HG03469 (cell line): ENCODE measurements at regions not wholly inside any gene's neighbourhood (a gene's known extent, or its start where the extent isn't known, plus 50 kb on each side); places are given as distances from the start of the nearest gene placed in this dataset.

Experiments used
- ATAC-seq: cut with Tn5 transposase; IDR thresholded peaks from one replicate; pipeline ENCODE4 v1.9.1; 2021; ENCODE audit warnings: mild to moderate bottlenecking, moderate library complexity, moderate number of reproducible peaks; ENCODE audit not compliant: unreplicated experiment

DNA sequence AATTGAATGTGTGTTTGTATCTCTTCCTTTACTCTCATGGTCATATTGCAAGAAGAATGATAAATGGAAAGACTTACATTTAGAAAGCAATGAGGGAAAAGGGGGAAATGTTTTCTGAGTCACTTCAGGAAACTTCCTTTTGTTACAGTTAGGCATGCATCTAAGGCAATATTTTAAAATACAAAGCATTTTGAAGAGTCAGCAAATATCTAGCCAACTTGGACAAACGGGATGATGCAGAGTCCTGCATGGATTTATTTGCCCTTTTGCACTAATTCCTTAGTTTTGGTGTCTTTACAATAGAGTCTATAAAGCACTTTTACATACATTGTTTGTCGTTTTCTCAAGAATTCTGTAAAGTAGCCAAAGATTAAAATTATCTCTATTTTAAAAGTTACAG, 286.2 kb upstream of the UBE2E2 start:
- no peak for ATAC-seq

DNA sequence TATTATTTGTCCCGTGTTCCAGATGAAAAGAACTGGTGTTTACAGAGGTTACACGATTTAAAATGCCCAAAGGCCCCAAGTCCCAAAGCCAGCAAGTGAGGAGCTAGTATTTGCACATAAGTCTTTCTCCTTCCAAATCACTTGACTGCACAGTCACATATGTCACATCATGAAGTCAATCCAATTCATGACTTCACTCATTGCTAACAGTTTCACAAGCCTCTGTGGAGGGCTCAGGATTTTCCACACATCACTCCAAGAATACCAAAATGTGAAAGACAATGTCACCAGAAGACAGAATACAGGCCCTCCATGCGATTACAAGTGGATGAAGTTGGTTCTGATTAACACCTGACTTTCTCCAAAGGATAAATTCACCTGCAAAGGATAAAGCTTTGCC, 283.1 kb upstream of the UBE2E2 start:
- no peak for ATAC-seq

DNA sequence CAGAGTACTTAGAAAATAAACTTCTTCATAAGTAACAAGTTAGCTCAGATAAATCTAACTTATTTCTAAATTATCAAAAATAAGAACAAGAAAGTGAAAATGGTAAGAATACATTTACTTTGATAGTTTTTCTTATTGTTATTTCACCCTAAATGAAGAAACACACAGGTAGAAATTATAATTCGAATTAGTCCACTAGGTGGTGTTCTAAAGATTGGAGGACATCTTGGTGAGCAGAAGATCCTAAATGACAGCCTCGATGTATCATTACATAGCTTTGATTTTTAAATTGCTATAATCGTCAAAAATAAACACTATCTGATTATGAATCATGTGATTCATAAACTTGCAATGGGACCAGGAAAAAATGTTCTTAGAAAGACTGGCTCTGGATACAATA, 280.8 kb upstream of the UBE2E2 start:
- no peak for ATAC-seq

DNA sequence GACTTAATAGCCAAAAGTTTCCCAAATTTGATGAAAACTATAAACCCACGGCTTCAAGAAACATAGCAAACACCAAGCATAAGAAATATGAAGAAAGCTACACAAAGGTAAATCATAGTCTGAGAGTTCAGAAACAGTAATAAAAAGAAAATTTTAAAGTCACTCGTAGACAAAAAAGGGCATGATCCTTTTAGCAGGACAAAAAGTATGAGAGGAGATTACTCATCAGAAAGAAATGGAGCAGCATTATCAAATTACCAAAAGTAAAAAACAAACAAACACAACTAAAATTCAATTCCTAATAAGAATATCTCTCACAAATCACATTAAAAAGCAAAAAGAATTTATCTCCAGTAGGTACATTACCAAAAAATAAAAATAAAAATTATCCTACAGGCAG, 279.4 kb upstream of the UBE2E2 start:
- ATAC-seq, result no peak

DNA sequence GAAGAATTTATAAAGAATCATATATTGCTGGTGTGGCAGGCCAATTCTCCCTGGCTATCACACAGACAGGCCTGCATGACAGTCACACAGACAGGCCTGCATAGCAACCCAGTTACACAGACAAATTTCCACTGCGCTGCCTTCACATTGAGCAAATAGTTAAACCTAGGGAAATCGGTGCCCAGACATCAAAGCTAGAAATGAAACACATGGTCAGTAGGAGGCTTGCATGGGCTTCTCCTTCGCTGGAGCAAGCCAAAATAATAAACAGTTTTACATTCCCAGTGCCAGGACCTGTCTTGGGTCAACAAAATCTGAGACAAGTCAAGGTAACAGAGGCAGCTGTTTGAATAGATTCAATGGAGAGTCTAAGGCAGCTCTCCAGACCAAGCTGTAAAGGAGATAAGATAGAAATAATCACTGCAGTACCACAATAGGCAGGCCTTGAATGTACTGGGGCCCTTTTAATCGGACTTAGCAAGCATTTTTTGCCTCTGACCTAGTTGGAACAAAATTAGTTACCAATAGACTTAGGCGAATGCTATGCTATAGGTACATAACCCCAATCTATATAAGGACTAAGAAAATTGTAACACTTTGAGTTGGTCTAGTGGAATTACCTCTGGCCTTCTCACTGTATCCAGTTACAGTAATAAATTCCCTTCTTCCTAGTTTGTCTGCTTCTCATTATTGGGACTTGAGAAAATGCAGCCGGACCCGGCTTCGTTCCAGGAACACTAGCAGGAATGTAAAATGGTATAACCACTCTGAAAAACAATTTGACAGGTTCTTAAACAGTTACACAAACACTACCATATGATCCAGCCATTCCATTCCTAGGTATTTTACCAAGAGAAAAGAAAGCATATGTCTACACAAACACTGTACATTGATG, 274.7 kb upstream of the UBE2E2 start:
- ATAC-seq, result no peak

DNA sequence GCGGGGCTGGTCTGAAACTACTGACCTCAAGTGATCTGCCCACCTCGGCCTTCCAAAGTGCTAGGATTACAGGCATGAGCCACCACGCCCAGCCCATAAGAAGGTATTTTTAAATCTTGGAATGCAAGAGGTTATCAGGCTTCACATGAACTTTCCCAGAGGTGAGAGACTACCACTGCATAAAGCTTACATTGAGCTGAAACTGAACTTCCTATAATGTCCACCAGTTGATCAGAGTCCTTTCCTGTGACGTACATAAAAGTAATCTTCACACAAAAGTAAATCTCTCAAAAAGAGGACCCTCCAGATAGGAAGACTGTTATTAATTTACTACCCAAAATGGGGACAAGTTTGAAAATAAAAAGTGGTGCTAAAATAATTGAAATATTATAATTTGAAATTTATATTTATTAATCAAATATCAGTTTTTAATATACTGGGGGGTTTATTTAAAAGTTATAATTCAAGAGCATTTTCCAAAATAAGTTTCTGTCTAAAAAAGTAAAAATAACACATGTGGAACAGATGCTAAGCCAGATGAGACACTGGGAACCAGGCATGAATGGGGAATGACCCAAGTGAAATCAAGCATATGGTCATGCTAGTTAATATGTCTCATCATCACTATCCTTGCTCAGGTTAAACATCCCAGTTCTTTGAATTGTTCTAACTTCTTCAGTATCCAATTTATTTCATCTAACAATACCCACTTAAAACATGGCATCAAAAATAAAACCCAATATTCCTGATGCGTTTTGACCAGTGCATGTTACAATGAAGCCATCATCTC, 269.9 kb upstream of the UBE2E2 start:
- ATAC-seq, result no peak

DNA sequence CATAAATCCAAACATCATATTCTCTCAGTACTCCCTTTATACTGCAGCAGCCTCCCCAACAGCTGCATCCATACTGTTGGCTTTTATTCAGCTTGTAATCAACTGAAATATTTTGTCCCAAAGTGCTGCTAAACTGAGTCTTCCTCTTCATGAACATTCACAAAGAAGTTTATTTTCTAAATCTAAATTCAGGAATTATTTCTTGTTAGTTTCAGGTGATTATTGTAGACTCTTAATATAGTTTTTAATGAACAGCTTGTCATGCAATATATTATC, 269.3 kb upstream of the UBE2E2 start:
- no peak for ATAC-seq

DNA sequence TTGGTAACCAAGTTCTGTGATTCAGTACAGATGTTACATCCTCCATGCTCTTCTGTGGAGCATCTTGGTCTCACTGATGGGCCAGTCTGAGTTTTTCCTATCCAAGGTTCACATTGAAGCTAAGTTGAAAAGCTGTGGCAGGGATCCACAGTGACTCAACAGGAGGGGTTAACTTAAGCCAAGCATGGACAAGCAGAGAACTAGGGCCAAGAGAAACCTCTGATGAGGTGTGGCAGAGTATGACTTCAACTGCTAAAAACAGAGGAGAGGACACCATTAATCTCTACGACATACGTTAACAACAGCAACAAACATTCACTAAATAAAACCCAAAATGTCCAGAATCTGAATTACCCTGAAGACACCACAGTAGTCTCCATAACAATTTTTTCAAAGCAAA, 268.1 kb upstream of the UBE2E2 start:
- ATAC-seq, result no peak

DNA sequence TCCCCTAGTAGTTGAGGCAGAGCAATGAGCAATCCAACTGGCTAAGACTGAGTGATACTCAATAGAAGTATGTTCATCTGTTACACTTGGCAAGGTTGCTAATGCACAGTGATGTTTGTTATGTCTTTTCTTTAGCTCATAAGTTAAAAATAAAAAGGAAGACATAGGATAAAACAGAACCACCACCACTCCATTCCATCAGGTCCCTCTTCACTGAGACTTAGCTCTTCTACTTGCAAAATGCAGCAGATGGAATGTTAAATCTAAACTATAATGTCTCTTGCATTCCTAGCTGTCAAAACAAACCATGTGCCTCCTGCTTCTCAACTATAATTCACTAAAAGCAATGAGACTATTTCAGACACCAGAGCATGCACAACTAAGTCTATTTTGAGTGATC, 265.6 kb upstream of the UBE2E2 start:
- ATAC-seq, result no peak

DNA sequence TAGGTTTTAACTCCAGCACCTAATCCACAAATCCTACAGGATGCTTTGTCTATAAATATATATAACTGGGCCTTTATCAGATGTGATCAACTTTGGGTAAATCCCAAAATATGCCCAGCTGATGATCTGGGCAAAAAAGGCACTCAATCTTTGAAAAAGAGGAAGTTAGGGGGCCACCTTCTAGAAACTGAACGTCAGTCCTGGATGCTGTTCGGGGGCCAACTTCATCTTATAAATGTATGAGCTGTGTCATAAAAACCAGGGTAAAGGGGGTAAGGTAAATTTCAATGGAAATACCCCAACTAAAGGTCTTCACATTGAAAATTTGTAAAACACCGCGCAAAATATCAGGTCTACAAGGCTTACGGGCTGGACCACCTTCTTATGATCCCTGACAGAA, 264.4 kb upstream of the UBE2E2 start:
- ATAC-seq, result no peak

DNA sequence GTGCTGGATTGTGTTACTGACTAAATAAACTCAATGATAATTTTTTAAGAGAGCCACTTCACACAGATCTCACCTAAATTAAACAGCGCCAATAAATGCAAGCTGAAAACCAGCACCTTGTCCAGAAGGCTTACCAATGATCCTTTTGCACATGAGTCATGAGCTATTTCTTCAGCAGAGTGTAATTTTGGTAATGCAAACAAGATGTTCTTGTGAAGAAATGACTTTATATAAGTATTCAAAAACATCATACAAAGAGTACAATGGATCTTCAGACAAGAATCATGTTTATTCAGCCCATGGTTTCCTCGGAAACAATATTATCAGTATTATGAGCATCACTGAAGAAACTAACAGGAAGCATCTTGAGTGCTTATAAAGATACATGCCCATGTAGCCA, 263.8 kb upstream of the UBE2E2 start:
- no peak for ATAC-seq

DNA sequence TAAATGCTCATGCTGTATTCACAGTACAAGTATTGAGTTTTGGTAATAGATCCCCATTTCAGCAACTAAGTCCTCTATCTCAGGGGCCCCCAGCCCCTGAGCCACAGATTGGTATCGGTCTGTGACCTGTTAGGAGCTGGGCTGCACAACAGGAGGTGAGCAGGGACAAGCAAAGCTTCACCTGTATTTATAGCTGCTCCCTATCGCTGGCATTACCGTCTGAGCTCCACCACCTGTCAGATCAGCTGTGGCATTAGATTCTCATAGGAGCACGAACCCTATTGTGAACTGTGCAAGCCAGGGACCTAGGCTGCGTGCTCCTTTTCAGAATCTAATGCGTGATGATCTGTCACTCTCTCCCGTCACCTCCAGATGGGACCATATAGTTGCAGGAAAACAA, 262.8 kb upstream of the UBE2E2 start:
- no peak for ATAC-seq

DNA sequence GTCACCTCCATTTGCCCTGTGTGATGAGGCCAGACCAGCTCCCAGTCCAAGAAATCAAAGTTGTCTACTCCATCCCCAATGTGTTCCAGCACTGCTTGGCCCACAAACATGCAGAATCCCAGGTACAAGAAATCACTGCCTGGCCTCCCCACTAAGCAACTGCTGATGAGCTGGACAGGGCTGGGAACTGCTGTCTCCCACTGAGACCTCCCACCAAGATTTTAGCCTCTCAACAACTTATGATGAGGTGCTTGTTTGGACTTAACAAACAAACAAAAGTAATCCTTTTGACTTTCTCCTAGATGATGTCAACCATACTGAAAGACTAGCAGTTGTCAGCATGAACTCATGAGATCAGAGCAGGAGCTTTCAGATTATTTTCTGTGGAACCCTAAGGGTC, 260.1 kb upstream of the UBE2E2 start:
- ATAC-seq, result no peak

DNA sequence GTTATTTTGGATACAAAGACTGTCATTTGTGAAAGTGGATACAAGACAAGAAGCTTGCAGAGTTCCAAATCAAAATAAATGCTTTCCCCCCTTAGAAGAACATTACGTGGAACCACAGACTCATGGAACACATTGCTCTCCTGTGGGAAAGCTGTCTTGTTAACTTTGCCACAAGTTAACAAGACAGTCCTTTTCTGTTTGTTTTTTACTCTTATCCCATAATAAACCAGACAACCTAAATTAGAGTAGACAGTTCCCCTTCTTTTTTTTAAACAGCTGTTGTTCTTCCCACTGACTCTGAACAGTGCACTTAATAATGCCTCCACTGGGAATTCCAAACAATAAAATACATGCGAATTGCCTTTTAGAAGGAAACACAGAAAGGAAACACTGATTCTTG, 255.3 kb upstream of the UBE2E2 start:
- ATAC-seq, result no peak

DNA sequence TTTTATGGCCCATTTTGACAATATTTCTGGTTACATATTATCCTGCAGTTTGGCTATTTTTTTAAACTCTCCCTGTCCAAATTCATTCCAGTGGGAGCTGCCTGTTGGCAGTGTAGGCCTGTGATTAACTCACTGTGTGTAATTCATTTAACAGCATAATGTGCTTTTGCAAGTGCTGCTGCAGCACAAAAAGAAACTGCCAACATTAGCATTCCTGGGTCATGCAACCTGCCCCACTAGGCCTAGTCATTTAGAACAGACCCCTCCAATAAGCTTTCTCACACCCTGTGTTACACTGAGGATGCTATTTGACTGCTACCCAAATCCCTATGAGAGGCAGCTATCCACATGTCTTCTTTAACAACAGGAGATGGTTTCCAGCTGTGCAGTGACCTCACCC, 251.2 kb upstream of the UBE2E2 start:
- no peak for ATAC-seq

DNA sequence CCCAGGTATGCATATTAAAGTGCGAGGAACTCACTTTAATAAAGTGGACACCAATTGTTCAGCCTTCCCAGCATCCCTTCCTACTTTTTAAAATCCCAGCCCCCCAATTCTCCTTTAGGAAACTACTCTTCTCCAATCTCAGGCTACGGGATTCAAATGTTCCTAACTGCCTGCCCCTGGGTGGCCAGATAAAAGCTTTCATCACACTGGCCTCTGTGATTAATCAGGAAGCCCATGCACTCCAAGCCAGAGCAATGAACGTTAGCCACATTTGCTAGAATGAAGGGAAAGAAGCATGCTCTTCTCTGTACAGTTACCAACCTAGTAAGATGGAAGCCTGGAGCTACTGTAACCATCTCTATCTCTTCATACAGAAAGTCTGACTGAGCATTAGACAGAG, 250.3 kb upstream of the UBE2E2 start:
- no peak for ATAC-seq

DNA sequence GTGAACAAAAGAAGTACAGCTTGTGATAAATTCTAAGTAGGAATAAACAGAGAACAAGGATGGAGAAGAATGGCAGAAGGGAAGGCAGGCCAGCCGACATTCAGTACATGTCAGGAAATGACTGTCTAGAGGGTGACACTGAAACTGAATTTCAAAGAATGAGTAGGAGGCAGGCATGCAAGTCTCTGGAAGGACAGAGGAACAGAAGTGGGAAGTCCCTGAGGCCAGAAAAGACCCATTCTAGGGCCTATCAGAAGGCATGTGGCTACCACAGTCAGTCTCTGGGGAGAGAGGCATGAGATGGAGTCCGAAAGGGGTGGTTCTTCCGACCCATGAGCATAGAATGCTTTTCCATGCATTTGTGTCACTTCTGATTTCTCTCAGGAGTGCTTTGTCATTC, 243.5 kb upstream of the UBE2E2 start:
- ATAC-seq, result peak; percentile 97

DNA sequence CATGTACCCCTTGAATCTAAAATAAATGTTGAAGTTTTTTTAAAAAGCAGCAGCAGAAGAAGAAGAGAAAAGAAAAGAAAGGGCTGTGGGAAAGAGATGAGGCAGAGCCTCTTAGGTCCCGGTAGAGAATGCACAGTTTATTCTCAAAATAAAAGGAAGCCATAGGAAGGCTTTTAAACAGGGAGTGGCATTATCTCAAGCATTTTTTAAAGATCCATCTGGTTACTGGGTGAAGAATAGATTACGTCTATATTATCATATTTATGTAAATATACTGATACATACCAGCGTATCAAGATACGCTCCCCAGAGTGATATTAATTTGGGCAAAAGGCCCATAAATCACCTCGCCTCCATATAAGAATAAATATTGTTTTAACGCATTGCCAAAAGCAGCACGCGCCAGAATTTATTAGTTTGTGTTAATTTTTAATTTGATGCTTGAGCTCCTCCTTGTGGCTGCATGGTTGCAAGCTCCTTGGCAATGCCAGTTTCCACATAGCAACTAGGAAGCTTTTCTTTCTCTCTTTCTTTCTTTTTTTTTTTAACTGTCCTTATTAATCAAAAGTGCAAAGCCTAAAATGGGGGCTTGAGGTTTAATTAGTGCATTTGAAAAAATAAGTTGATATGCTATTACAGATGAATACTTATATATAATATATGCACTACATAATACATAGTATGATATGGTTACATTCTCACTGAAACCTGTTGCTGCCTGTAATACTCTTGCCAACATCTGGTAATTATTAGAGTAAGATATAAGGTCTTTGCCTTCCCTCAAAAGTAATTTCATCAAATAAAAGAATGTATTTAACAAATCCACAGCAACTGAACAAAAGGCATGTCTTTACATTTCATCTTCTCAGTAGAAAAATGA, 242.8 kb upstream of the UBE2E2 start:
- ATAC-seq, result peak; percentile 30

DNA sequence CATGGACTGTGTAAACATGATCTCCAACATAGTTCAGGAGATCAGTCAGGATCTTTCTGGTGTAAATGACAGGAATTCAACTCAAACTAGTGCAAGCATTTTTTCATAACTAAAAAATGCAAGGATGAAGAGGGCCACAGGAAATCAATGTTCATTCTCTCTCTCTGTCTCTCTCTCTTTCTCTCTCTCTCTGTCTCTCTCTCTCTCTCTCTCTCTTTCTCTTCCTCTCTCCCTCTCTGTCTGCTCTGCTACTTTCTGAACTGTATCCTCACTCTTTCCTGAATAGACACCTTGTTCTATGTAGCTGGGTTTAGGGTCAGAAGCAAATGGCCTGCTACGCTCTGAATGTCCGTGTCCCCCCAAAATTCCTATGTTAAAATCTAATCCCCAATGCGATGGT, 240.9 kb upstream of the UBE2E2 start:
- no peak for ATAC-seq

DNA sequence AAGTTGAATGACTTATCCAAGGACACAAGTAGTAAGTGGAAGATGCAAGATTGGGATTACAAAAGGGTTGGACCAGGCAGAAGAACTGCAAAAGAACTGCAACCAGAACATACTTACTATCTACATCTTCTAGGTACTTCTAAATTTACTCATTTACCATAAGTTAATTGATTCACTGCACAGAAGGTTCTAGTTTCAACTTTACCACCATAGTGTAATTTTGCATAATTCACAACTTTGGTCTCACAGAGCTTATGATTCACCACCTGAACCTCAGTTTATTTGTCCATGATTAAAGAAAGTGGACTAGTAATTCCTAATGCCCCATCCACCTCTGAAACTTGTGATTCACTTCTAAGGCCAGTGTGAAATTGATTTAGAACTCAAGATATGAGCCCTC, 236.8 kb upstream of the UBE2E2 start:
- ATAC-seq, result peak; percentile 45

DNA sequence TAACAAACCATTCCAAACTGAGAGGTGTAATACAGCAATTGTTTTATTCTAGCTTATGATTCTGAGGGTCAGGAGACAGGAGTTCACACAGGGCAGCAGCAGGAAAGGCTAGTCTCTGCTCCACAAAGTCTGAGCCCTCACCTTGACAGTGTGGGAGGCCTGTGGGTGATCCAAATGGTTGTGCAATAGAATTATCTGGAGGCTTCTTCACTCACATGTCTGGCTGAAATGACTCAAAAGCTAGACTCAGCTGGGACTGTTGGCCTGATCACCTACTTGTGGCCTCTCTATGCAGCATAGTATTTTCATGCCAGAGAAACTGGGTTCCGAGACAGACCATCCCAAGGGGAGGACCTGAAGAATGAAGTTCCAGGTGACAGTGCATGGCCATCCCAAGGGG, 233.9 kb upstream of the UBE2E2 start:
- no peak for ATAC-seq

DNA sequence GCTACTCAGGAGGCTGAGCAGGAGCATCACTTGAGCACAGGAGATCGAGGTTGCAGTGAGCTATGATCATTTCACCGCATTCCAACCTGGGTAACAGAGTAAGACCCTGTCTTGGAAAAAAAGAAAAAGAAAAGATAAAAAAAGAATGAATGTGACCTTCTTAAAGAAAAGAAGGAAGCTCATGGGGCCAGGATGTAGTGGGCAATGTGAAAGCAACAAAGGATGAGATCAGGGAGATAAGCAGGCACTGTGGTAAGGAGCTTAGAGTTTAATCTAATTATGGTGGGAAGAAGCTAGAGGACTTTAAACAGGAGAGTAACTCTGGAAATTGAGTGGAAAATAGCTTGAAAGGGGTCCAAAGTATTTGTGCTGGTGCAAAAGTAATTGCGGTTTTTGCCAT, 231.6 kb upstream of the UBE2E2 start:
- no peak for ATAC-seq
